OCI-LY3 (cell line): ENCODE measurements at regions not wholly inside any gene's neighbourhood (a gene's known extent, or its start where the extent isn't known, plus 50 kb on each side); places are given as distances from the start of the nearest gene placed in this dataset.

Experiments used
- H2AFZ ChIP-seq: fragments of 200-600, 300-600 bp; shearing (Covaris generic); 2 replicates; pipeline ENCODE4 v1.6.0; 2014; ENCODE audit warnings: antibody characterized with exemption, low read depth, low read length
- H3K27ac ChIP-seq: fragments of 200-600, 300-600 bp; sonication (generic); 2 replicates; pipeline ENCODE4 v1.5.1; 2014; ENCODE audit warnings: mild to moderate bottlenecking, low read length, moderate library complexity, mixed read lengths
- H3K27me3 ChIP-seq: fragments of 200-600, 300-600 bp; sonication (generic); 2 replicates; pipeline ENCODE4 v1.6.1; 2014; ENCODE audit warnings: low read depth, low read length, mixed read lengths
- H3K36me3 ChIP-seq: fragments of 200-600, 300-600 bp; sonication (generic); replicated peaks from 2 replicates; pipeline ENCODE3; 2014; ENCODE audit warnings: low read depth, low read length, mixed read lengths
- H3K4me1 ChIP-seq: fragments of 300-600, 200-600 bp; sonication (generic); 2 replicates; pipeline ENCODE4 v1.6.1; 2014; ENCODE audit warnings: low read length, mixed read lengths
- H3K4me2 ChIP-seq: fragments of 200-600, 300-600 bp; sonication (generic); 2 replicates; pipeline ENCODE4 v1.6.1; 2014; ENCODE audit warnings: low read length, mixed read lengths
- H3K4me3 ChIP-seq: fragments of 300-600, 200-600 bp; sonication (generic); 2 replicates; pipeline ENCODE4 v1.5.1; 2014; ENCODE audit warnings: antibody characterized with exemption, mild to moderate bottlenecking, low read length, moderate library complexity
- H3K79me2 ChIP-seq: fragments of 300-600, 200-600 bp; shearing (Covaris generic); 2 replicates; pipeline ENCODE4 v1.6.1; 2014; ENCODE audit warnings: mild to moderate bottlenecking, low read length, mixed read lengths
- H3K9ac ChIP-seq: fragments of 300-600, 200-600 bp; shearing (Covaris generic); 2 replicates; pipeline ENCODE4 v1.6.0; 2014; ENCODE audit warnings: mild to moderate bottlenecking, low read length, moderate library complexity
- H3K9me3 ChIP-seq: fragments of 200-600, 300-600 bp; shearing (Covaris generic); 2 replicates; pipeline ENCODE4 v1.6.1; 2014; ENCODE audit warnings: low read length, mixed read lengths; ENCODE audit not compliant: insufficient read depth
- H4K20me1 ChIP-seq: fragments of 200-600, 300-600 bp; sonication (generic); 2 replicates; pipeline ENCODE4 v1.6.1; 2016; ENCODE audit warnings: low read length, mixed read lengths; ENCODE audit not compliant: insufficient read depth
- EZH2phosphoT487 ChIP-seq: fragments of 200-600 bp; shearing (Covaris generic); IDR thresholded peaks from 2 replicates; pipeline ENCODE4 v1.6.1; 2018; ENCODE audit warnings: antibody characterized with exemption, mixed run types, low read depth
- TF ChIP-seq, protein P1 (sequence below): fragments of 200-600, 300-600 bp; sonication (generic); IDR thresholded peaks from 2 replicates; pipeline ENCODE4 v1.5.1; 2014; ENCODE audit warnings: antibody characterized with exemption, low read length, low read depth

DNA sequence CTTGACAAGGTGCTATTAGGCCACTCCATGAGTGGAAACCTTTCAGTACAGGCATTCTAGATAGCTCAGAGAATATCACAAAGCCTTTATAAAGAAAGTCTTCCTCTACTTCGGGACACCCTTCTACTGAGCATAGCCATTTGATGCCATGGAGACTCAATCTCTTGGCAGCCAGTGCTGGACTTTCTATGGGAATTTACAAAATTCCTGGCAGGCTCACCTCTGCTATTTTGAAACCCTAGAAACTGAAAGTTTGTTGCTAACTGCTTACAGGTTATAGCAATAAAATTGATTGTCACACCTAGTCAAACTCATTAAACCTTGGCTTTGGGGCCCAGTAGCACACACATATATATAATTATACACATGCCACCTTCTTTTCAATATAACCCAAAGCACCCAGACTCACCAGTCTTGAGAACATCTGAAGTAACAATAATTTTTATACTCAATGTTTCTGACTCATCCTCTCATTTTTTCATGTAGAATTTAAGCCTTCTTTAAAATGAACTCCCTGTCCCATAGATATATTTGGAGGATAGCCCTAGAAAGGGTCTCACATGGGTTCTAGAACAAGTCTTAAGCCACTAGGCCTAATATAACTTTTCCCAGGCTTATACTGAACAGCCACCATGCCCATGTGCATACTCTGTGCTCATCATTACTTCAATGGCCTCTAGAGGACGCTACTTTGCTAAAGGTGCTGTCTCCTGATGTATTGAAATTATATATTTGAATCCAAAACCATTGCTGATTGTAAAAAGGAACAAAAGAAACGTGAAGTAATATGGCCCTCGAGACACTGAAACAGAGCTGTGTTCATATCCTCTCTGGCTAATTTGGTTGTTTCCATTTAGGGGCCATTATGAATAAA, 368.1 kb upstream of the MARCKS start:
- H3K4me2 ChIP-seq, result no peak overlapping the region
- H3K27me3 ChIP-seq, result no peaks in the 10 kb centered on the region
- peaks cover 6% of the 10 kb centered on the region for H3K4me1 ChIP-seq
- no peak overlapping the region for H3K4me3 ChIP-seq
- no peaks in the 10 kb centered on the region for H3K79me2 ChIP-seq
- H3K36me3 ChIP-seq, result no peaks in the 10 kb centered on the region
- no peaks in the 10 kb centered on the region for H3K9me3 ChIP-seq
- H3K27ac ChIP-seq, result no peak overlapping the region
- H2AFZ ChIP-seq, result peak overlapping the region; percentile 19; the same call in 1 of the 2 replicates
- no peak for TF ChIP-seq EZH2phosphoT487
- TF ChIP-seq, protein P1, sequence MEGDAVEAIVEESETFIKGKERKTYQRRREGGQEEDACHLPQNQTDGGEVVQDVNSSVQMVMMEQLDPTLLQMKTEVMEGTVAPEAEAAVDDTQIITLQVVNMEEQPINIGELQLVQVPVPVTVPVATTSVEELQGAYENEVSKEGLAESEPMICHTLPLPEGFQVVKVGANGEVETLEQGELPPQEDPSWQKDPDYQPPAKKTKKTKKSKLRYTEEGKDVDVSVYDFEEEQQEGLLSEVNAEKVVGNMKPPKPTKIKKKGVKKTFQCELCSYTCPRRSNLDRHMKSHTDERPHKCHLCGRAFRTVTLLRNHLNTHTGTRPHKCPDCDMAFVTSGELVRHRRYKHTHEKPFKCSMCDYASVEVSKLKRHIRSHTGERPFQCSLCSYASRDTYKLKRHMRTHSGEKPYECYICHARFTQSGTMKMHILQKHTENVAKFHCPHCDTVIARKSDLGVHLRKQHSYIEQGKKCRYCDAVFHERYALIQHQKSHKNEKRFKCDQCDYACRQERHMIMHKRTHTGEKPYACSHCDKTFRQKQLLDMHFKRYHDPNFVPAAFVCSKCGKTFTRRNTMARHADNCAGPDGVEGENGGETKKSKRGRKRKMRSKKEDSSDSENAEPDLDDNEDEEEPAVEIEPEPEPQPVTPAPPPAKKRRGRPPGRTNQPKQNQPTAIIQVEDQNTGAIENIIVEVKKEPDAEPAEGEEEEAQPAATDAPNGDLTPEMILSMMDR, result peak; percentile 44
- H3K9ac ChIP-seq, result no peak overlapping the region
- H4K20me1 ChIP-seq, result no peaks in the 10 kb centered on the region

DNA sequence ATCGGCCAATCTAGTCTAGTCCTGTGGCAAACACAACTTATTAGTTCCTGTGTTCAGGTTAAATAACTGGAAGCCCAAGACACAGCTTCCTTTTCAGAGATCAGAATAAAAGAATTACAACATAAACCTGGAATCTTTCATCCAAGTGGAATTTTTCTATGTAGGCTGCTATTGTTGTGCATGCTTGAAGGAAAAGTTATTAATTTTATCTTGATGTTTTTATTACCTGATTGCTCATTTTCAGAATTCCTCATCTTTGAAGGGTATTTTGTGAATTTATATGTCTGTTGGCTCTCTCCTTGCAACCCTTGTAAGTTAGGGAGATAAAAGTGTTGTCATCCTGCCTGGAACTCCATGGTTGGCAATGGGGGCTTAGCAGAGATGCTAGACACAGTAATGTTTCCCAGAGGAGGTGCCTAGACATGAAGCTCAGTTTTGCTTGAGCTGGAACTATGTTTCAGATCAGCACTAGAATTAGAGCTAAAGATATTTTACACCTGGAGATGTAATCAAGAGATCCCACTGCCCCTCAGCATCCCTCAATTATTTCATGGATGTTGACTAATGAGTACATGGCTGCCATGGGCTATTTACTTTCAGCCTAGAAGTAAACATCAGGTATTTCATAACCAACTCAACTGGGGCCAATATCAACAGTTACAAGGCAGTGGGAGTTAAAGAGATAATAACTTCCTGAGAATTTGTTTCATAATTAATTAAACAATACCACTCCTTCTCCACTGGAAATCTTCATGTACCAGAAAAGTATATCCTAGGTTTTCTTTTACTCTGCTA, 367.0 kb upstream of the MARCKS start:
- H3K9me3 ChIP-seq, result no peaks in the 10 kb centered on the region
- no peaks in the 10 kb centered on the region for H3K27me3 ChIP-seq
- TF ChIP-seq, protein P1, result no peak
- TF ChIP-seq EZH2phosphoT487, result no peak
- no peaks in the 10 kb centered on the region for H4K20me1 ChIP-seq
- H3K4me1 ChIP-seq, result peaks cover 6% of the 10 kb centered on the region
- no peaks in the 10 kb centered on the region for H3K36me3 ChIP-seq
- H3K4me2 ChIP-seq, result no peak overlapping the region
- H3K4me3 ChIP-seq, result no peak overlapping the region
- no peak overlapping the region for H3K27ac ChIP-seq
- no peaks in the 10 kb centered on the region for H3K79me2 ChIP-seq
- H2AFZ ChIP-seq, result no peak overlapping the region
- no peak overlapping the region for H3K9ac ChIP-seq

DNA sequence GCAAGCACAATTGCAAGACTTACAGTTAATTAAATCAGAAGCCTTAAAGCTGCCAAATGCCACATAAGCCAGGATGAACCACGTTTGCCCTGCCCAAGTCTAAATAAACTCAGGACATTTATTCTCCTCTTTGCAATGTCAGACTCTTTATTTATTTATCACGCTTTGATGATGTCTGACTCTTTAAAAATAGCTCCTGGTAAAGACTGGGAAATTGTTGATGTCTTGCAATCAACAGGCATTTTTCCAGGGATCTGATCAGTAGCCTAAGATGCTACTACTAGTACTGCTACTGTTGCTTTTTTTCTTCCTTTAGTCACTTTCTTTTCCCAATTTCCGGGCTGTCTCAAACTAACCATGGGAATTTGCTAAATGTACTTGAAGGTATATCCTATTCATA, 365.8 kb upstream of the MARCKS start:
- Histone ChIP-seq H3K36me3 (no peaks in the 10 kb centered on the region), H3K27ac (no peak overlapping the region), H3K4me2 (no peak overlapping the region)

More for the DNA sequence above, 365.8 kb upstream of the MARCKS start:
- Histone ChIP-seq H3K4me1 (peaks cover 6% of the 10 kb centered on the region), H3K27me3 (no peaks in the 10 kb centered on the region), H3K4me3 (no peak overlapping the region), H3K9me3 (no peaks in the 10 kb centered on the region), H3K79me2 (no peaks in the 10 kb centered on the region), H4K20me1 (no peaks in the 10 kb centered on the region), H2AFZ (no peak overlapping the region), H3K9ac (no peak overlapping the region)
- TF ChIP-seq EZH2phosphoT487, result no peak
- TF ChIP-seq, protein P1, result no peak
